ENCODE measurements at regions not wholly inside any gene's neighbourhood (a gene's known extent, or its start where the extent isn't known, plus 50 kb on each side); places are given as distances from the start of the nearest gene placed in this dataset.
A peak's percentile ranks its signal among the peaks of the same experiment; 100 is the strongest.

GRCh38 chr20:60427516-60427915, 469.3 kb downstream of the CDH26 start:
- DNase-seq = no peak
- H3K36me3 Mint-ChIP-seq (ENCODE audit: low read depth) = no peaks in the 10 kb centered on the region
- H3K4me1 Mint-ChIP-seq = no peaks in the 10 kb centered on the region
- intact Hi-C loops (cut with micrococcal nuclease) = no loop called here
- H3K27ac Mint-ChIP-seq = no peak overlapping the region
- no peaks in the 10 kb centered on the region for H3K9me3 Mint-ChIP-seq
- H3K27me3 Mint-ChIP-seq = no peaks in the 10 kb centered on the region
- H3K4me3 Mint-ChIP-seq = no peak overlapping the region

GRCh38 chr20:60428651-60429050, 470.4 kb downstream of the CDH26 start:
- Mint-ChIP-seq H3K4me1 (no peaks in the 10 kb centered on the region), H3K9me3 (no peaks in the 10 kb centered on the region), H3K27ac (no peak overlapping the region), H3K27me3 (no peaks in the 10 kb centered on the region), H3K36me3 (ENCODE audit: low read depth) (no peaks in the 10 kb centered on the region), H3K4me3 (no peak overlapping the region)
- intact Hi-C loops (cut with micrococcal nuclease) = no loop called here
- peak; percentile 21 for DNase-seq

DNA sequence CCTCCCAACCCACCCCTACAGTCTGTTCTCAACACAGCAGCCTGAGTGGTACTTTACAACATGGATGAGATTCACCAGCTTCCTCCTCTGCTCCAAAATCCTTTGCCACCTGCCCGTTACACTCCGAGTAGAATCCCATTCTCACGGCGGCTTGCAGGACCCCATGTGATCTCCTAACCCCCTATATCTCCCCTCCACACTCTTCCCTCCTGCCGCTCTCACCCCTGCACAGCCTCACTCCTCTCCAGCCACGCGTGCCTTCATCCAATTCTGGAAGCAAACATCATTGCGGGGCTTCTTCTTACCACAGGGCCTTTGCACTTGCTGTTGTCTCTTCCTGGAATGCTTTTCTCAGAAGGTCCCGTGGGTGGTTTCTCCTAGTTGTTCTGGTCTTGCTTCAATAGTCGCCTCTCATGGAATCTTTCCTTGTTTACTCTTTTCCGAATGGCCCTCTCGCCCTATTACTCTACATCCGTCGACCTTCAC, 472.3 kb downstream of the CDH26 start:
- H3K4me1 Mint-ChIP-seq = no peaks in the 10 kb centered on the region
- intact Hi-C loops (cut with micrococcal nuclease) = no loop called here
- H3K4me3 Mint-ChIP-seq = no peak overlapping the region
- DNase-seq = peak; percentile 33
- no peaks in the 10 kb centered on the region for H3K36me3 Mint-ChIP-seq (ENCODE audit: low read depth)
- no peaks in the 10 kb centered on the region for H3K9me3 Mint-ChIP-seq
- H3K27me3 Mint-ChIP-seq = no peaks in the 10 kb centered on the region
- H3K27ac Mint-ChIP-seq = no peak overlapping the region

- Mint-ChIP-seq H3K36me3 (ENCODE audit: low read depth) (no peaks in the 10 kb centered on the region), H3K4me1 (no peaks in the 10 kb centered on the region)
- DNase-seq = no peak
Measured at GRCh38 chr20:60431349-60431748, 473.1 kb downstream of the CDH26 start.

GRCh38 chr20:60437418-60437817, 479.2 kb downstream of the CDH26 start:
- no peak overlapping the region for H3K27ac Mint-ChIP-seq
- intact Hi-C loops (cut with micrococcal nuclease) = no loop called here
- H3K4me1 Mint-ChIP-seq = no peaks in the 10 kb centered on the region
- H3K36me3 Mint-ChIP-seq (ENCODE audit: low read depth) = no peaks in the 10 kb centered on the region
- H3K4me3 Mint-ChIP-seq = no peak overlapping the region
- H3K27me3 Mint-ChIP-seq = no peaks in the 10 kb centered on the region
- no peak for DNase-seq
- no peaks in the 10 kb centered on the region for H3K9me3 Mint-ChIP-seq

More at GRCh38 chr20:60431349-60431748, 473.1 kb downstream of the CDH26 start:
- no peaks in the 10 kb centered on the region for H3K27me3 Mint-ChIP-seq
- no peaks in the 10 kb centered on the region for H3K9me3 Mint-ChIP-seq
- no peak overlapping the region for H3K4me3 Mint-ChIP-seq
- no peak overlapping the region for H3K27ac Mint-ChIP-seq
- intact Hi-C loops (cut with micrococcal nuclease) = no loop called here

DNA sequence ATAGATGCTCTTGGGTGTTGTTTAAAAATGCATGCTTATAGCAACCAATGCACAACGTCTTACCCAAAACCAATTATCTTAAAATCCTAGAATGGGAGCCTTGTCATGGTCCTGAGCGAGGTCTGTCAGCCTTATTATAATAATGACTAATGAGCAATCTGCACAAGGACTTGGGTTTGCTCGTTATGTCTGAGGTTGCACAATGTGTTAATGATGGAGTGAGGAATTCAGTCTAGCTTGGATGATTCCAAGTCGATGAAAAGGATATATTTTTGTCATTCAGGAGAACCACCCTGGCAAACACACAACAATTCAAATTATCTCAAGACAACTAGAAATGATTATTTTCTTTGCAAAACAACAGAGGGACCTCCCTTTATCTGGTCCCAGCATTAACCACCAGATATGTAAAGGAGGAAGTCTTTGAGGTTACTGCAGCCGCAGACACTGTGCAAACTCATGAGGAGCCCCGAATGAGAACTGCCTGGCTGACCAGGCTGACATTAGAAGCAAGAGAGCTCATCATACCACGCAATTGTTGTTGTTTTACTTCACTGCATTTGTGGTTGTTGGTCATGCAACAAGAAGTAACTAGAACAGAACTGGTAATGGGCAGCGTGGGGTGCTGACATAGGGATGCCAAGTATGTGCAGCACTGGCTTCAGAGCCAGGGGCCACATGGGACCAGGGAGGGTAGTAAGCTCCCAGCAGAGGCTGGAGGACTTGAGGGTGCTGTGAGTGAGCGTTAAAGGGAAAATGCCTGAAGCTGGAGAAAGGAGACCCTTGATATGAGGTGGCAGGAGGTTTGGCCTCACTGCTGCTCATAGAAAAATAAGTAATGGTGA, 488.3 kb downstream of the CDH26 start:
- intact Hi-C loops (cut with micrococcal nuclease) = no loop called here
- Mint-ChIP-seq H3K4me3 (no peak overlapping the region), H3K9me3 (peaks cover 4% of the 10 kb centered on the region), H3K36me3 (ENCODE audit: low read depth) (no peaks in the 10 kb centered on the region), H3K27me3 (peaks cover 2% of the 10 kb centered on the region), H3K4me1 (no peaks in the 10 kb centered on the region), H3K27ac (no peak overlapping the region)
- no peak for DNase-seq

DNA sequence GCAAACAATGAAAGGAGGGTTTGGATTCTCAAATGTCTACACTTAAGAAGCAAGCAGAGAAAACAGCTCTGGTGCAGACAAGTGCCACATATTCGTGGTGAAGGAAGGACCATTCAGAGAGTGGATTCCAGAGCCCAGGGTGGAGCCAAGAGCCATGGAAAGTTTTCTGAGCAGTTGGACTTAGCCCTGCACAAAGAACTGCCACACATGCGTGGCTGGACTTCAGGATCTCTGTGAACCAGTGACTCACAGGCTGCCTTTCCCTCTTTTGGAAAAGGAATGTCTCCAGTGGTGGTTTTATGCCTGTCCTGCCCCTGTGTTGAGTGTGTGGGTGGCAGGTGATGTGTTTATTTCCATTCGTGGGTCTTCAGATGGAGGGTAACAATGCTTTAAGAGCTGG, 489.5 kb downstream of the CDH26 start:
- DNase-seq = no peak
- Mint-ChIP-seq H3K9me3 (peaks cover 4% of the 10 kb centered on the region), H3K27me3 (peaks cover 2% of the 10 kb centered on the region), H3K4me3 (no peak overlapping the region), H3K36me3 (ENCODE audit: low read depth) (no peaks in the 10 kb centered on the region), H3K4me1 (no peaks in the 10 kb centered on the region), H3K27ac (no peak overlapping the region)
- intact Hi-C loops (cut with micrococcal nuclease) = no loop called here

GRCh38 chr20:60453388-60454246, 495.4 kb downstream of the CDH26 start:
- H3K27ac Mint-ChIP-seq = no peak overlapping the region
- no peaks in the 10 kb centered on the region for H3K4me1 Mint-ChIP-seq
- DNase-seq = no peak
- no peak overlapping the region for H3K4me3 Mint-ChIP-seq
- H3K36me3 Mint-ChIP-seq (ENCODE audit: low read depth) = no peaks in the 10 kb centered on the region
- intact Hi-C loops (cut with micrococcal nuclease) = no loop called here
- H3K27me3 Mint-ChIP-seq = no peaks in the 10 kb centered on the region
- H3K9me3 Mint-ChIP-seq = no peaks in the 10 kb centered on the region

DNA sequence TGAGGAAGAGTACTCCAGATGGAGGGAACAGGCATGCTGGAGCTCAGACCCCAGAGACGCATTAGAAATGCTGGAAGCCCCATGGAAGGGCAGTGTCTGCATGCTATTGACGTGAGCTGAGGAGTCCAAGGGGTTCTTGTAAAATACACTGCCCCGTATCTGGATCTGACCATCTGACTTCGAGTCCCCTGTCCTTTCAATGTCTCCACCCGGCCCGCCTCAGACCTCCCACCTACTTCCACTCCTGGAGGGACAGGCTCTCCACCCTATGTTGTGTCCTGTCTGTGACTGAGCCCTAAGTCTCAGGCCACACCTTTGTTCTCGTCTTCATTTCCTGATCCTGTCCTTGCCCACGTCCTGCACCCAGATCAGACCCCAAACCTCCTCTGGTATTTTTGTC, 496.3 kb downstream of the CDH26 start:
- H3K4me1 Mint-ChIP-seq = no peaks in the 10 kb centered on the region
- H3K27ac Mint-ChIP-seq = no peak overlapping the region
- intact Hi-C loops (cut with micrococcal nuclease) = no loop called here
- no peaks in the 10 kb centered on the region for H3K36me3 Mint-ChIP-seq (ENCODE audit: low read depth)
- no peak for DNase-seq
- H3K9me3 Mint-ChIP-seq = no peaks in the 10 kb centered on the region
- H3K27me3 Mint-ChIP-seq = no peaks in the 10 kb centered on the region
- no peak overlapping the region for H3K4me3 Mint-ChIP-seq

- Mint-ChIP-seq H3K4me1 (no peaks in the 10 kb centered on the region), H3K9me3 (no peaks in the 10 kb centered on the region), H3K36me3 (ENCODE audit: low read depth) (no peaks in the 10 kb centered on the region), H3K27ac (no peak overlapping the region), H3K4me3 (no peak overlapping the region), H3K27me3 (no peaks in the 10 kb centered on the region)
- no peak for DNase-seq
- intact Hi-C loops (cut with micrococcal nuclease) = no loop called here
Measured at GRCh38 chr20:60455272-60455671, 497.0 kb downstream of the CDH26 start.

GRCh38 chr20:60459212-60459611, 501.0 kb downstream of the CDH26 start:
- no peak for DNase-seq
- H3K27ac Mint-ChIP-seq = no peak overlapping the region
- intact Hi-C loops (cut with micrococcal nuclease) = no loop called here
- H3K9me3 Mint-ChIP-seq = no peaks in the 10 kb centered on the region
- H3K4me3 Mint-ChIP-seq = no peak overlapping the region
- H3K4me1 Mint-ChIP-seq = no peaks in the 10 kb centered on the region
- H3K36me3 Mint-ChIP-seq (ENCODE audit: low read depth) = no peaks in the 10 kb centered on the region
- H3K27me3 Mint-ChIP-seq = no peaks in the 10 kb centered on the region

GRCh38 chr20:60461993-60462392, 503.8 kb downstream of the CDH26 start:
- H3K36me3 Mint-ChIP-seq (ENCODE audit: low read depth) = no peaks in the 10 kb centered on the region
- H3K9me3 Mint-ChIP-seq = no peaks in the 10 kb centered on the region

DNA sequence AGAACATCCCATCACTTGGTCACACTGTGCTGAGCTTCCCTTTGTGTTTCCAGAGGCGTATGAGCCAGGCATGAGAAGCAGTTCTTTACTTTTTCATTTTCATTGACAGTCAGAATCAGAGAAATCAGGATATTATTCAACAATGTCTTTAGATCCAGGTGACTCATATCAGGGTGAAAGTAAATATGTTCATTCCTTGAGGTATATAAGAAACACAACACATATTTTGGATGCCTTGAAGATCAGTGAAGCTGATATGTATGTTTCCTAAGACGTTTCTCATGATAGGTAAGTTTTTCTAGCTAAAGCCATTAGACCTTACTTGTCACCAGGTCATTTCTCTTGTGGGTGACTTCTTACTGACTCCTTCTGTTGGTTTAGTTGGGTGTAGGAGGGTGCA, 505.6 kb downstream of the CDH26 start:
- no peak for DNase-seq
- Mint-ChIP-seq H3K27me3 (no peaks in the 10 kb centered on the region), H3K4me1 (no peaks in the 10 kb centered on the region), H3K4me3 (no peak overlapping the region), H3K9me3 (no peaks in the 10 kb centered on the region), H3K27ac (no peak overlapping the region), H3K36me3 (ENCODE audit: low read depth) (no peaks in the 10 kb centered on the region)
- intact Hi-C loops (cut with micrococcal nuclease) = no loop called here

More at GRCh38 chr20:60461993-60462392, 503.8 kb downstream of the CDH26 start:
- Mint-ChIP-seq H3K4me1 (no peaks in the 10 kb centered on the region), H3K27me3 (no peaks in the 10 kb centered on the region), H3K27ac (no peak overlapping the region), H3K4me3 (no peak overlapping the region)
- intact Hi-C loops (cut with micrococcal nuclease) = no loop called here
- no peak for DNase-seq

- Mint-ChIP-seq H3K4me1 (no peaks in the 10 kb centered on the region), H3K27ac (no peak overlapping the region), H3K36me3 (ENCODE audit: low read depth) (no peaks in the 10 kb centered on the region), H3K9me3 (no peaks in the 10 kb centered on the region), H3K27me3 (no peaks in the 10 kb centered on the region), H3K4me3 (no peak overlapping the region)
- intact Hi-C loops (cut with micrococcal nuclease) = no loop called here
- DNase-seq = no peak
Measured at GRCh38 chr20:60465439-60465838, 507.2 kb downstream of the CDH26 start.
